Epithelial cell of esophagus (primary cell): ENCODE measurements at regions not wholly inside any gene's neighbourhood (a gene's known extent, or its start where the extent isn't known, plus 50 kb on each side); places are given as distances from the start of the nearest gene placed in this dataset.

Experiments
- DNase-seq: peaks from one replicate; pipeline ENCODE4 v3.0.0; 2010; ENCODE audit warnings: low read depth
- H3K4me3 ChIP-seq: 2 replicates; pipeline ENCODE4 v1.5.1; 2011; ENCODE audit warnings: mild to moderate bottlenecking, low read length, control low read depth
- TF ChIP-seq, protein P1 (sequence below): IDR thresholded peaks from 2 replicates; pipeline ENCODE4 v1.5.1; 2011; ENCODE audit warnings: low read depth, mild to moderate bottlenecking, low read length, control low read depth, inconsistent platforms; ENCODE audit not compliant: insufficient read depth; ENCODE audit errors: missing control alignments

DNA sequence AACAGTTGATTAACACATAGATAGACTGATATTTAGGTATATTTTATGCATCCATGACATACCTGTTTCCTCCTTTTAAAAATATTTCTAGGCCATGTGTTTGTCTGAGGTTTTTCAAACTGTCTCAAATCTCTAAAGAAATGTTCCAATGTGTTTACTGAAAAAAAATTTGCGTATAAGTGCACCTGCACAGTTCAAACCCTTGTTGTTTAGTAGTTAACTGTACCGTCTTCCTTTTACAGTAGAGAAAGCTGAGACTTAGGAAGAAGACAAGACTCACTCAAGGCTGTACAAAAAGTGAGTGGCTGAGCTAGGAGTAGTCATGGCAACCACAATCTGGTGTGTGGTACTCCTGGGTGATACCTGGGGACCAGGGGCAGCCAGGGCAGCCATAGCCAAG lies 934.6 kb downstream of the VRK1 start:
- no peak for DNase-seq
- H3K4me3 ChIP-seq, result no peak overlapping the region
- TF ChIP-seq, protein P1, sequence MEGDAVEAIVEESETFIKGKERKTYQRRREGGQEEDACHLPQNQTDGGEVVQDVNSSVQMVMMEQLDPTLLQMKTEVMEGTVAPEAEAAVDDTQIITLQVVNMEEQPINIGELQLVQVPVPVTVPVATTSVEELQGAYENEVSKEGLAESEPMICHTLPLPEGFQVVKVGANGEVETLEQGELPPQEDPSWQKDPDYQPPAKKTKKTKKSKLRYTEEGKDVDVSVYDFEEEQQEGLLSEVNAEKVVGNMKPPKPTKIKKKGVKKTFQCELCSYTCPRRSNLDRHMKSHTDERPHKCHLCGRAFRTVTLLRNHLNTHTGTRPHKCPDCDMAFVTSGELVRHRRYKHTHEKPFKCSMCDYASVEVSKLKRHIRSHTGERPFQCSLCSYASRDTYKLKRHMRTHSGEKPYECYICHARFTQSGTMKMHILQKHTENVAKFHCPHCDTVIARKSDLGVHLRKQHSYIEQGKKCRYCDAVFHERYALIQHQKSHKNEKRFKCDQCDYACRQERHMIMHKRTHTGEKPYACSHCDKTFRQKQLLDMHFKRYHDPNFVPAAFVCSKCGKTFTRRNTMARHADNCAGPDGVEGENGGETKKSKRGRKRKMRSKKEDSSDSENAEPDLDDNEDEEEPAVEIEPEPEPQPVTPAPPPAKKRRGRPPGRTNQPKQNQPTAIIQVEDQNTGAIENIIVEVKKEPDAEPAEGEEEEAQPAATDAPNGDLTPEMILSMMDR, result no peak

DNA sequence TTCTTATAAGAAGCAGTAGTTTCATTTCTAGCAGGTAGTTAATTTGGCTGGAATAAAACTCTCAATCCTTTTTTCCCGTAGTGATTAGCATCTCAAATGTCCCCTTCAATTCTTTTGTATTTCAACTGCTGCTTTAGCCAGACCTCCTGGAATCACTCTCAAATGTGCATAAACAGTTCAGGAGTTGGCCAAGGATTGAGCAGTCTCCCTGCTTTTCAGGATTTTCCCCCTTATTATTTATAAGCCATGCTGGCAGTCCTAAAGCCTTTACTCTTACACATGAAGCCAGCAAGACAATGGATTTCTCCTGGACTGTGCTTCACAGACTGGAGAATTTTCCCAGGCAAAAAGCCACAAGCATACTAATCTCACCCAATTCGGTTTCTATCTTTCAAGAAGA lies 950.1 kb downstream of the VRK1 start:
- H3K4me3 ChIP-seq, result no peak overlapping the region
- no peak for DNase-seq
- TF ChIP-seq, protein P1, result no peak

DNA sequence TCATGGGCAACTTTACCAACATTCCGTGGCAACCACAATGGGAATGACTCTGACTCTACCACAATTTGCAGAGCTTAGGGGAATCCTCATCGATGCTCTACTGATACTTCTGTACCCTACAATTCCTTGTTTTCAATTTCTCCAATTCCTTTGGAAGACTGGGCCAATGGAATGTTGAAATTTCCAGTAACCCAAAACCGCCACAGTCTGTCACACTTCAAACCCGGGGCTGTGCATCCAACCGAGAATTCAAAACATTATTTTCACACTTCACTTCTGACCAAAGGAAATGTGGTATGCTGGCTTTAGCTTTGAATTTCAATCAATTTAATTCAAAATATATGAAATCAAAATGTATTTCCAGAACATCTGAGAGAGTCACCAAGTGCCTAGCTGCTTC lies 951.4 kb downstream of the VRK1 start:
- DNase-seq, result no peak
- no peak overlapping the region for H3K4me3 ChIP-seq
- TF ChIP-seq, protein P1, result no peak

DNA sequence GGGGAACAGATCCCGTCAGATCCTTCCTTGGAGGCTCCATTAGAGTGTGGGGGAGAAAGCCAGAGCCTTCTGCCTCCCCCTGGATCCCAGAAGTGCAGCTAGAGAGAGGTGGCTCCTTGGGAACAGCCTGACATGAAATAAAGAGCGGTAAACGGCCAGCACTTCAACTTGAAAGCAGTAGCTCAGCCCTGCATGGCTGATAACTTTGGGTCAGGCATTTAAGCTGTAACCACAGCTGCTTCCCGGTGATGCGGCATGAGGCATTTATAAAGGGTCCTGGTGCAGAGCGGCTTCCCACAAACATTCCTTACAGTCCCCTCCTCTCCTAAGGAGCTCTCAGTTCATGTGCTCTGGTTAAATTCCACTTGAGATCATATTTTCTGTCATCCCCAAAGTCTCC lies 960.3 kb downstream of the VRK1 start:
- H3K4me3 ChIP-seq, result no peak overlapping the region
- TF ChIP-seq, protein P1, result no peak
- no peak for DNase-seq

DNA sequence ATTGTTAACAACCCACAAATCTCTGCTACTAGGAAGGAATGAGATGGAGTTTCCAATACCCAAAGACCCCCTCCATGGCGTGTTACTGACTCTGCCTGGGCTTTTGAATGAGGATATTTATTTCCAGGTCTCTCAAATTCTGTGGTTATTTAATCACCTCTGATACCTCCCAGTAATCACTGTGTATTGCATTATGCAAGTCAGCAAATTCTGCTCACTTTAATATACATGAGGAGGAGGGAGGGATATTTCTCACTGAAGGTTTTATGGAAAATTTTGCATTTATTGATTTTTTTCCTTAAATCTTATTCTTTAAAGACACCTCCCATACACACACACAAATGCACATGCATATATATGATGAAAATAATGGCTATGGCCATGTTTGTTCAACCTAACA lies 962.9 kb downstream of the VRK1 start:
- TF ChIP-seq, protein P1, result no peak
- no peak overlapping the region for H3K4me3 ChIP-seq
- no peak for DNase-seq

DNA sequence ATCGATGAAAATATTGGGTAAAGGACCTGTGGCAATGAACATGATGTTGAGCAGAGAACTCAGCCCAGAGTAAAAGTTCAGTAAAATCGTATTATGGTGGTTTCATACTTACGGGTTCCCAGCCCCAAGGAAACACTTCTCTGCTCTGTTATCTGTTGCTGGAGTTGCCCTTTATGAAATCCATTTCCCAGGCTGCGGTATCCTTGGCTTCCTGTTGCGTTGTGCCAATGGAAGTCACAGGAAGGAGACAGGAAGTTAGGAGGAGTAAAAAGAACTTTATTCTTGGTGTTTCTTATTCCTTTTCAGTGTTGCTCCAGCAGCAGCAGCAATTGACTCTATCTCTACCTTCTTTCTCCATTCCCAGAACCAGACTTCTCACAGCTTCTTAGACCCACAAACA lies 965.2 kb downstream of the VRK1 start:
- TF ChIP-seq, protein P1, result no peak
- no peak for DNase-seq
- H3K4me3 ChIP-seq, result no peak overlapping the region

DNA sequence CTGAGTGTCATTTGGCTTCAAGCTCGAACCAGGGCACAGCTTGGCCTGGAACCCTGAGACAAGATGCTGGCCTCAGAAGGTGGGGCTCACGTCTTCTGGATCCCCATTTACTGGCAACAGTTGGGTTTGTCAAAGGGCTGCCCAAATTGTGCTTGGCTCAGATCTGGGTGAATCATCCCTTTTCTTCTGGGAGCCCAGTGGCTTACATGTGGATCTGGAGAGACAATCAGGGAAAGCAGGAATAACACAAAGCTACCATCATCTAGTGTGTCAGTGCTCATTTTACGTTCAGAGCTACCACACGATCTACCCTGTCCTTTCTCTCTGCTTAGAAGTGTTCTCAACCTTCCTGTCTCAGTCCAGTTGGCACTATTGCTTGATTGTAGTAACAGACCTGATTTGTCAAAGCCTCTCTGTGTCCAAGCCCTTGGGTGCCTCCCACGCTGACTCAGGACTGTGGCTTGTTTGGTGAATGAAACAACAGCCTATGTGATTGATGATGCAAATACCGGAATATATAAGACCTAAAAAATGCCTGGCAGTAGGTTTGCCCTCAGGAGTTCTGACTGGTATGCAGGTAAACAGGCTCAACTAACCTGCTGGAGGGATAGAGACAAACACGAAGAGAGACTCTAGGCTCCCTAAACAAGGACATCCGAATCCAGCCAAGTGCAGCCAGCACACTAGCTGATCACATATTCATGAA lies 974.3 kb downstream of the VRK1 start:
- TF ChIP-seq, protein P1, result no peak
- no peak overlapping the region for H3K4me3 ChIP-seq
- peak; percentile 96 for DNase-seq
